ENCODE measurements at regions not wholly inside any gene's neighbourhood (a gene's known extent, or its start where the extent isn't known, plus 50 kb on each side); places are given as distances from the start of the nearest gene placed in this dataset.

DNA sequence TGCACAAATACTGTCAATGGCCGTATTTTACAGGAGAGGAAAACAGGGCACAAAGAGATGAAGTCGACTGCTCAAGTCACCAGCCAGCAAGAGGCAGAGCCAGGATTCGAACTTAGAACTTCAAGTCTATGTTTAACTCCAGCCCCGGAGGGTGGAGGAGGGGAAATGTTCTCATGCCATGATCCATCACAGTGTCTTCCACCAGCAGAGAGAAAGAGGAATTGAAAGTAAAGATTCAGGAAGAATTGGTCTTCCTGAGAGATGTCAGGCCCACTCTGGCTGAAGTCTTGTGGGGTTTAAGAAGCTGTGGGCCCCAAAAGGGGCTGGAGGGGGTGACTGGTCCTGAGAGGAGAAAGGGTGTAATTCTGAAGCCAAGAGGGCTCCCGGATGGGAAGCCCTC, 260.0 kb downstream of the TNS1 start:
- no peak for TF ChIP-seq CTCF (IDR thresholded peaks at IDR 0.05; ENCODE audit: low read depth, low read length)
- no peak for TF ChIP-seq POLR2A (IDR thresholded peaks at IDR 0.05; ENCODE audit: extremely low read depth, insufficient read length)

All from NB4 (cell line).